ENCODE measurements at regions not wholly inside any gene's neighbourhood (a gene's known extent, or its start where the extent isn't known, plus 50 kb on each side); places are given as distances from the start of the nearest gene placed in this dataset.

DNA sequence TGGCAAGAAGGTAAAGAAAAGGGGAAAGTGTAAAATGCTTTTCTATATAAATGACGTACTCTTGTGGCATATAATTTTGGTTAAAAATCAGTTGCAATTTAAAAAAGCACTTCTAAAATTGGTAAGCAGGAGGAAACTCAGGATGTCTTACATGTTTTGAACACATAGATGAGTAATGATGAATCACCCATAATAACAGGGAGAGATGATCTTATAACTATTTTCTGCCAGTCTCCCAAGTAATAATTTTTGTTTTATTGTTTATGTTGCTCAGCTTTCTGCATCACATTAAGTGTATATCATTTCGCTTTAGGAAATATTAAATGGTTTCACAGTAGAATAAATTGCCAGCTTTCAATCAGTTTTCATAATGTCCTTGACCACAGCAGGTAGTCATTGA is 1430.7 kb upstream of the PCDH20 start:
- no peak for ATAC-seq
- Mint-ChIP-seq H3K9me3 (no peaks in the 10 kb centered on the region), H3K27ac (0 out of 2 replicates have a peak overlapping the region, but pooled peaks have one; percentile 40), H3K4me1 (no peaks in the 10 kb centered on the region), H3K36me3 (ENCODE audit: low read depth) (no peaks in the 10 kb centered on the region), H3K4me3 (no peak overlapping the region), H3K27me3 (ENCODE audit: insufficient read depth, low read depth, poor library complexity) (no peaks in the 10 kb centered on the region)
- H4K20me1 ChIP-seq (replicated peaks; ENCODE audit: insufficient read depth), result no peaks in the 10 kb centered on the region
- H3K4me1 ChIP-seq (ENCODE audit: insufficient read depth), result no peaks in the 10 kb centered on the region
- H2AFZ ChIP-seq, result no peak overlapping the region
- no peak overlapping the region for H3K27ac ChIP-seq (ENCODE audit: low read depth)
- H3F3A ChIP-seq (replicated peaks; ENCODE audit: low read depth), result no peaks in the 10 kb centered on the region
- no peak overlapping the region for H3K4me3 ChIP-seq
- H3K27me3 ChIP-seq (ENCODE audit: insufficient read depth), result no peaks in the 10 kb centered on the region
- H3K36me3 ChIP-seq (ENCODE audit: insufficient read depth), result no peaks in the 10 kb centered on the region
- DNase-seq (ENCODE audit: low spot score), result no peak
- no peak for TF ChIP-seq JUNB (IDR thresholded peaks at IDR 0.05; ENCODE audit: unreplicated experiment)
- no peak for TF ChIP-seq ZNF114 (CRISPR knock-in tag; IDR thresholded peaks at IDR 0.05)
- TF ChIP-seq, protein P1, sequence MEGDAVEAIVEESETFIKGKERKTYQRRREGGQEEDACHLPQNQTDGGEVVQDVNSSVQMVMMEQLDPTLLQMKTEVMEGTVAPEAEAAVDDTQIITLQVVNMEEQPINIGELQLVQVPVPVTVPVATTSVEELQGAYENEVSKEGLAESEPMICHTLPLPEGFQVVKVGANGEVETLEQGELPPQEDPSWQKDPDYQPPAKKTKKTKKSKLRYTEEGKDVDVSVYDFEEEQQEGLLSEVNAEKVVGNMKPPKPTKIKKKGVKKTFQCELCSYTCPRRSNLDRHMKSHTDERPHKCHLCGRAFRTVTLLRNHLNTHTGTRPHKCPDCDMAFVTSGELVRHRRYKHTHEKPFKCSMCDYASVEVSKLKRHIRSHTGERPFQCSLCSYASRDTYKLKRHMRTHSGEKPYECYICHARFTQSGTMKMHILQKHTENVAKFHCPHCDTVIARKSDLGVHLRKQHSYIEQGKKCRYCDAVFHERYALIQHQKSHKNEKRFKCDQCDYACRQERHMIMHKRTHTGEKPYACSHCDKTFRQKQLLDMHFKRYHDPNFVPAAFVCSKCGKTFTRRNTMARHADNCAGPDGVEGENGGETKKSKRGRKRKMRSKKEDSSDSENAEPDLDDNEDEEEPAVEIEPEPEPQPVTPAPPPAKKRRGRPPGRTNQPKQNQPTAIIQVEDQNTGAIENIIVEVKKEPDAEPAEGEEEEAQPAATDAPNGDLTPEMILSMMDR (conservative IDR thresholded peaks at IDR 0.05; ENCODE audit: low read depth in 2 of 2), result no peak
- no peak for TF ChIP-seq EZH2phosphoT487 (IDR thresholded peaks at IDR 0.05; ENCODE audit: unreplicated experiment)
- TF ChIP-seq STAT1 (IDR thresholded peaks at IDR 0.05; ENCODE audit: unreplicated experiment), result no peak
- no peak for TF ChIP-seq NANOG (IDR thresholded peaks at IDR 0.05; ENCODE audit: borderline replicate concordance)
- no peak for TF ChIP-seq EZH2 (IDR thresholded peaks at IDR 0.05; ENCODE audit: low read depth, unreplicated experiment)
- no peak for TF ChIP-seq CREB1 (CRISPR knock-in tag; IDR thresholded peaks at IDR 0.05; ENCODE audit: low read depth)
- no peak for TF ChIP-seq POLR2AphosphoS5 (IDR thresholded peaks at IDR 0.05; ENCODE audit: low read depth)
- TF ChIP-seq, protein P2, sequence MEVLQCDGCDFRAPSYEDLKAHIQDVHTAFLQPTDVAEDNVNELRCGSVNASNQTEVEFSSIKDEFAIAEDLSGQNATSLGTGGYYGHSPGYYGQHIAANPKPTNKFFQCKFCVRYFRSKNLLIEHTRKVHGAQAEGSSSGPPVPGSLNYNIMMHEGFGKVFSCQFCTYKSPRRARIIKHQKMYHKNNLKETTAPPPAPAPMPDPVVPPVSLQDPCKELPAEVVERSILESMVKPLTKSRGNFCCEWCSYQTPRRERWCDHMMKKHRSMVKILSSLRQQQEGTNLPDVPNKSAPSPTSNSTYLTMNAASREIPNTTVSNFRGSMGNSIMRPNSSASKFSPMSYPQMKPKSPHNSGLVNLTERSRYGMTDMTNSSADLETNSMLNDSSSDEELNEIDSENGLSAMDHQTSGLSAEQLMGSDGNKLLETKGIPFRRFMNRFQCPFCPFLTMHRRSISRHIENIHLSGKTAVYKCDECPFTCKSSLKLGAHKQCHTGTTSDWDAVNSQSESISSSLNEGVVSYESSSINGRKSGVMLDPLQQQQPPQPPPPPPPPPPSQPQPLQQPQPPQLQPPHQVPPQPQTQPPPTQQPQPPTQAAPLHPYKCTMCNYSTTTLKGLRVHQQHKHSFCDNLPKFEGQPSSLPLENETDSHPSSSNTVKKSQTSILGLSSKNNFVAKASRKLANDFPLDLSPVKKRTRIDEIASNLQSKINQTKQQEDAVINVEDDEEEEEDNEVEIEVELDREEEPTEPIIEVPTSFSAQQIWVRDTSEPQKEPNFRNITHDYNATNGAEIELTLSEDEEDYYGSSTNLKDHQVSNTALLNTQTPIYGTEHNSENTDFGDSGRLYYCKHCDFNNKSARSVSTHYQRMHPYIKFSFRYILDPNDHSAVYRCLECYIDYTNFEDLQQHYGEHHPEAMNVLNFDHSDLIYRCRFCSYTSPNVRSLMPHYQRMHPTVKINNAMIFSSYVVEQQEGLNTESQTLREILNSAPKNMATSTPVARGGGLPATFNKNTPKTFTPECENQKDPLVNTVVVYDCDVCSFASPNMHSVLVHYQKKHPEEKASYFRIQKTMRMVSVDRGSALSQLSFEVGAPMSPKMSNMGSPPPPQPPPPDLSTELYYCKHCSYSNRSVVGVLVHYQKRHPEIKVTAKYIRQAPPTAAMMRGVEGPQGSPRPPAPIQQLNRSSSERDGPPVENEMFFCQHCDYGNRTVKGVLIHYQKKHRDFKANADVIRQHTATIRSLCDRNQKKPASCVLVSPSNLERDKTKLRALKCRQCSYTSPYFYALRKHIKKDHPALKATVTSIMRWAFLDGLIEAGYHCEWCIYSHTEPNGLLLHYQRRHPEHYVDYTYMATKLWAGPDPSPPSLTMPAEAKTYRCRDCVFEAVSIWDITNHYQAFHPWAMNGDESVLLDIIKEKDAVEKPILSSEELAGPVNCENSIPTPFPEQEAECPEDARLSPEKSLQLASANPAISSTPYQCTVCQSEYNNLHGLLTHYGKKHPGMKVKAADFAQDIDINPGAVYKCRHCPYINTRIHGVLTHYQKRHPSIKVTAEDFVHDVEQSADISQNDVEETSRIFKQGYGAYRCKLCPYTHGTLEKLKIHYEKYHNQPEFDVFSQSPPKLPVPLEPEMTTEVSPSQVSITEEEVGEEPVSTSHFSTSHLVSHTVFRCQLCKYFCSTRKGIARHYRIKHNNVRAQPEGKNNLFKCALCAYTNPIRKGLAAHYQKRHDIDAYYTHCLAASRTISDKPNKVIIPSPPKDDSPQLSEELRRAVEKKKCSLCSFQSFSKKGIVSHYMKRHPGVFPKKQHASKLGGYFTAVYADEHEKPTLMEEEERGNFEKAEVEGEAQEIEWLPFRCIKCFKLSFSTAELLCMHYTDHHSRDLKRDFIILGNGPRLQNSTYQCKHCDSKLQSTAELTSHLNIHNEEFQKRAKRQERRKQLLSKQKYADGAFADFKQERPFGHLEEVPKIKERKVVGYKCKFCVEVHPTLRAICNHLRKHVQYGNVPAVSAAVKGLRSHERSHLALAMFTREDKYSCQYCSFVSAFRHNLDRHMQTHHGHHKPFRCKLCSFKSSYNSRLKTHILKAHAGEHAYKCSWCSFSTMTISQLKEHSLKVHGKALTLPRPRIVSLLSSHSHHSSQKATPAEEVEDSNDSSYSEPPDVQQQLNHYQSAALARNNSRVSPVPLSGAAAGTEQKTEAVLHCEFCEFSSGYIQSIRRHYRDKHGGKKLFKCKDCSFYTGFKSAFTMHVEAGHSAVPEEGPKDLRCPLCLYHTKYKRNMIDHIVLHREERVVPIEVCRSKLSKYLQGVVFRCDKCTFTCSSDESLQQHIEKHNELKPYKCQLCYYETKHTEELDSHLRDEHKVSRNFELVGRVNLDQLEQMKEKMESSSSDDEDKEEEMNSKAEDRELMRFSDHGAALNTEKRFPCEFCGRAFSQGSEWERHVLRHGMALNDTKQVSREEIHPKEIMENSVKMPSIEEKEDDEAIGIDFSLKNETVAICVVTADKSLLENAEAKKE (CRISPR knock-in tag; IDR thresholded peaks at IDR 0.05), result no peak
- no peak for TF ChIP-seq ZNF331 (CRISPR knock-in tag; IDR thresholded peaks at IDR 0.05; ENCODE audit: low read depth)
- TF ChIP-seq, protein P3, sequence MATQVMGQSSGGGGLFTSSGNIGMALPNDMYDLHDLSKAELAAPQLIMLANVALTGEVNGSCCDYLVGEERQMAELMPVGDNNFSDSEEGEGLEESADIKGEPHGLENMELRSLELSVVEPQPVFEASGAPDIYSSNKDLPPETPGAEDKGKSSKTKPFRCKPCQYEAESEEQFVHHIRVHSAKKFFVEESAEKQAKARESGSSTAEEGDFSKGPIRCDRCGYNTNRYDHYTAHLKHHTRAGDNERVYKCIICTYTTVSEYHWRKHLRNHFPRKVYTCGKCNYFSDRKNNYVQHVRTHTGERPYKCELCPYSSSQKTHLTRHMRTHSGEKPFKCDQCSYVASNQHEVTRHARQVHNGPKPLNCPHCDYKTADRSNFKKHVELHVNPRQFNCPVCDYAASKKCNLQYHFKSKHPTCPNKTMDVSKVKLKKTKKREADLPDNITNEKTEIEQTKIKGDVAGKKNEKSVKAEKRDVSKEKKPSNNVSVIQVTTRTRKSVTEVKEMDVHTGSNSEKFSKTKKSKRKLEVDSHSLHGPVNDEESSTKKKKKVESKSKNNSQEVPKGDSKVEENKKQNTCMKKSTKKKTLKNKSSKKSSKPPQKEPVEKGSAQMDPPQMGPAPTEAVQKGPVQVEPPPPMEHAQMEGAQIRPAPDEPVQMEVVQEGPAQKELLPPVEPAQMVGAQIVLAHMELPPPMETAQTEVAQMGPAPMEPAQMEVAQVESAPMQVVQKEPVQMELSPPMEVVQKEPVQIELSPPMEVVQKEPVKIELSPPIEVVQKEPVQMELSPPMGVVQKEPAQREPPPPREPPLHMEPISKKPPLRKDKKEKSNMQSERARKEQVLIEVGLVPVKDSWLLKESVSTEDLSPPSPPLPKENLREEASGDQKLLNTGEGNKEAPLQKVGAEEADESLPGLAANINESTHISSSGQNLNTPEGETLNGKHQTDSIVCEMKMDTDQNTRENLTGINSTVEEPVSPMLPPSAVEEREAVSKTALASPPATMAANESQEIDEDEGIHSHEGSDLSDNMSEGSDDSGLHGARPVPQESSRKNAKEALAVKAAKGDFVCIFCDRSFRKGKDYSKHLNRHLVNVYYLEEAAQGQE (IDR thresholded peaks at IDR 0.05; ENCODE audit: unreplicated experiment), result no peak
- TF ChIP-seq, protein P4, sequence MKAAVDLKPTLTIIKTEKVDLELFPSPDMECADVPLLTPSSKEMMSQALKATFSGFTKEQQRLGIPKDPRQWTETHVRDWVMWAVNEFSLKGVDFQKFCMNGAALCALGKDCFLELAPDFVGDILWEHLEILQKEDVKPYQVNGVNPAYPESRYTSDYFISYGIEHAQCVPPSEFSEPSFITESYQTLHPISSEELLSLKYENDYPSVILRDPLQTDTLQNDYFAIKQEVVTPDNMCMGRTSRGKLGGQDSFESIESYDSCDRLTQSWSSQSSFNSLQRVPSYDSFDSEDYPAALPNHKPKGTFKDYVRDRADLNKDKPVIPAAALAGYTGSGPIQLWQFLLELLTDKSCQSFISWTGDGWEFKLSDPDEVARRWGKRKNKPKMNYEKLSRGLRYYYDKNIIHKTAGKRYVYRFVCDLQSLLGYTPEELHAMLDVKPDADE (IDR thresholded peaks at IDR 0.05), result no peak
- no peaks in the 10 kb centered on the region for H3K79me2 ChIP-seq (replicated peaks; ENCODE audit: insufficient read depth)
- H3K9me2 ChIP-seq (ENCODE audit: insufficient read depth), result no peaks in the 10 kb centered on the region
- no peak overlapping the region for H3K4me2 ChIP-seq

Measured in GM23338 (cell line).